ENCODE measurements at regions not wholly inside any gene's neighbourhood (a gene's known extent, or its start where the extent isn't known, plus 50 kb on each side); places are given as distances from the start of the nearest gene placed in this dataset.

DNA sequence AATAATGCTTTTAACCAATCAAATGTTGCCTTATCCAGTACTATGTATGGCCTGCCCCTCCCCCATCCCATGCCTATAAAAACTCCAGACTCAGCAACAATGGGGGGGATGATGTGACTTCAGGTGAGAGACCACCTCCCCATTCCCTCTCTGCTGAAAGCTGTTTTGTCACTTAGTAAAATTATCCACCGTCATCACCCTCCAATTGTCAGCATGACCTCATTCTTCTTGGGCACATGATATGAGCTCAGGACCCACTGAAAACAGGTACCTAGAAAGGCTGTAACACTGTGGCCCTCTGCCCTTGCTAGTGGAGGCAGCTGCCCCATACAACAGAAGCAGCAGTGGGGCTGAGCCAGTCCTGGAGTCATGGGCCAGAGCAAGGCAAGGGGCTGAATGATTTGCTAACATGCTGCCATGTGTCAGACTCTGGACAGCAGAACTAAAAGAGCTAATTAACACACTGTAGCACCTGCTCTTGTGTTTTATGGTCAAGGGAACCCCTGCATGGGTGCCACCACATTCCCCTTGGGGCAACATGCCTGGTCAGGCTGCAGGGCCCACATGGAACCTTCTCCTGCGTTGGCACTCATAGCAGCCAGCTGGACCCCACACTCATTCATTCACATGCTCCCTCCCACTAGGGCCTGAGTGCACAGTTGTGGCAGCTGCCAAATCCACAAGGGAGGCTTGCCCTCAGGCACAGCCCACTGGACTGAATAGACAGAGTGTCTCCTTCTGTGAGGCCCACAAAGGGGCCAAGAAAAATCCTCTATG lies 722.2 kb upstream of the PCDH20 start:
- no peaks in the 10 kb centered on the region for H3K36me3 ChIP-seq (ENCODE audit: control insufficient read depth in 3 of 3, insufficient read depth in 2 of 3, low read depth in 1 of 3, low read length in 3 of 3)
- no peak overlapping the region for H3K27ac ChIP-seq (ENCODE audit: low read depth in 1 of 3, low read length in 2 of 3)
- 72 to 87% (median 76%) methylated on average over 2 of the region's 2 CpGs for WGBS, 3 donors
- no peak overlapping the region for H3K4me3 ChIP-seq (ENCODE audit: low read depth in 1 of 3, low read length in 3 of 3)
- no peaks in the 10 kb centered on the region for H3K27me3 ChIP-seq (ENCODE audit: control insufficient read depth in 3 of 3, insufficient read depth in 3 of 3, low read length in 3 of 3)
- peaks cover 0 to 9% of the 10 kb centered on the region in 2 donors for H3K9me3 ChIP-seq (ENCODE audit: control insufficient read depth in 2 of 2, insufficient read depth in 1 of 2, low read depth in 1 of 2, low read length in 1 of 2)
- FAIRE-seq (no peak), DNase-seq (no peak)
- no peaks in the 10 kb centered on the region for H3K4me1 ChIP-seq (ENCODE audit: control insufficient read depth in 3 of 3, insufficient read depth in 2 of 3, low read depth in 1 of 3, low read length in 2 of 3)

- no peak overlapping the region for H3K4me3 ChIP-seq (ENCODE audit: low read depth in 1 of 3, low read length in 3 of 3)
- H3K36me3 ChIP-seq (ENCODE audit: control insufficient read depth in 3 of 3, insufficient read depth in 2 of 3, low read depth in 1 of 3, low read length in 3 of 3), result no peaks in the 10 kb centered on the region
- H3K9me3 ChIP-seq (ENCODE audit: control insufficient read depth in 2 of 2, insufficient read depth in 1 of 2, low read depth in 1 of 2, low read length in 1 of 2), result no peaks in the 10 kb centered on the region
- FAIRE-seq (no peak), DNase-seq (no peak)
- WGBS, 3 donors, result 14 to 38% (median 28%) methylated on average over 1 of the region's 1 CpG
- H3K27ac ChIP-seq (ENCODE audit: low read depth in 1 of 3, low read length in 2 of 3), result no peak overlapping the region
- no peaks in the 10 kb centered on the region for H3K27me3 ChIP-seq (ENCODE audit: control insufficient read depth in 3 of 3, insufficient read depth in 3 of 3, low read length in 3 of 3)
- no peaks in the 10 kb centered on the region for H3K4me1 ChIP-seq (ENCODE audit: control insufficient read depth in 3 of 3, insufficient read depth in 2 of 3, low read depth in 1 of 3, low read length in 2 of 3)
Measured at GRCh38 chr13:62131604-62132003, 716.0 kb upstream of the PCDH20 start.

GRCh38 chr13:62130062-62130970 lies 714.7 kb upstream of the PCDH20 start:
- no peak overlapping the region for H3K27ac ChIP-seq (ENCODE audit: low read depth in 1 of 3, low read length in 2 of 3)
- DNase-seq (no peak), FAIRE-seq (no peak)
- no peaks in the 10 kb centered on the region for H3K36me3 ChIP-seq (ENCODE audit: control insufficient read depth in 3 of 3, insufficient read depth in 2 of 3, low read depth in 1 of 3, low read length in 3 of 3)
- H3K9me3 ChIP-seq (ENCODE audit: control insufficient read depth in 2 of 2, insufficient read depth in 1 of 2, low read depth in 1 of 2, low read length in 1 of 2), result no peaks in the 10 kb centered on the region
- H3K4me3 ChIP-seq (ENCODE audit: low read depth in 1 of 3, low read length in 3 of 3), result no peak overlapping the region
- 63 to 68% (median 64%) methylated on average over 5 of the region's 5 CpGs for WGBS, 3 donors
- H3K27me3 ChIP-seq (ENCODE audit: control insufficient read depth in 3 of 3, insufficient read depth in 3 of 3, low read length in 3 of 3), result no peaks in the 10 kb centered on the region
- no peaks in the 10 kb centered on the region for H3K4me1 ChIP-seq (ENCODE audit: control insufficient read depth in 3 of 3, insufficient read depth in 2 of 3, low read depth in 1 of 3, low read length in 2 of 3)

DNA sequence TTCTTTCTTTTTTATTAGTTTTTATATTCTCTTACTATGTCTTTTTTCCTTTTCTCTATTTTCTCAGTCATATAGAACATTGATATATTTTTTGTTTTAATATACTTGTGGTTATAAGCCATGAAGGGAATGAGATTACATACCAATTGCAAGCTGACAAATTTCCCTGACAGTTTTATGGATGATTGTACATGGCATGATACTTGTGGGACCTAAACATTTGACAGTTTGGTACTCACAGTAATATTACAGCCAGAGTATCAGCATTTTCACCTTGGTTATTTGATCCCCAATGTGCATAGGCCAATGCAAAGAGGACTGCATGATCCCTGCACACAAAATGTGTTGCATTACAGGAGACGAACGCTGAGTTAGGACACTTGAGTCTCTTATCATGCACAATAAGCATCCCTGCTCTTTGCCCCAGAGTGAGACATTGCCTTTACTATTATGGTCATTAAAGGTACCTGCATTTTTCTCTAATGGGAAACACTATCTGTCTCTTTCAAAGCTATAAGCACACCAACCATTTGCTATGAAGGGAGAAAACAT lies 713.4 kb upstream of the PCDH20 start:
- H3K9me3 ChIP-seq (ENCODE audit: control insufficient read depth in 2 of 2, insufficient read depth in 1 of 2, low read depth in 1 of 2, low read length in 1 of 2), result no peaks in the 10 kb centered on the region
- WGBS, 3 donors, result 38 to 61% (median 38%) methylated on average over 2 of the region's 2 CpGs
- no peaks in the 10 kb centered on the region for H3K27me3 ChIP-seq (ENCODE audit: control insufficient read depth in 3 of 3, insufficient read depth in 3 of 3, low read length in 3 of 3)
- H3K27ac ChIP-seq (ENCODE audit: low read depth in 1 of 3, low read length in 2 of 3), result no peak overlapping the region
- DNase-seq (no peak), FAIRE-seq (no peak)
- no peaks in the 10 kb centered on the region for H3K4me1 ChIP-seq (ENCODE audit: control insufficient read depth in 3 of 3, insufficient read depth in 2 of 3, low read depth in 1 of 3, low read length in 2 of 3)
- no peak overlapping the region for H3K4me3 ChIP-seq (ENCODE audit: low read depth in 1 of 3, low read length in 3 of 3)
- H3K36me3 ChIP-seq (ENCODE audit: control insufficient read depth in 3 of 3, insufficient read depth in 2 of 3, low read depth in 1 of 3, low read length in 3 of 3), result no peaks in the 10 kb centered on the region

- WGBS, 3 donors, result 89 to 96% (median 93%) methylated on average over 1 of the region's 1 CpG
- no peaks in the 10 kb centered on the region for H3K9me3 ChIP-seq (ENCODE audit: control insufficient read depth in 2 of 2, insufficient read depth in 1 of 2, low read depth in 1 of 2, low read length in 1 of 2)
- DNase-seq (no peak), FAIRE-seq (peak; percentile 61)
- no peak overlapping the region for H3K27ac ChIP-seq (ENCODE audit: low read depth in 1 of 3, low read length in 2 of 3)
- no peaks in the 10 kb centered on the region for H3K36me3 ChIP-seq (ENCODE audit: control insufficient read depth in 3 of 3, insufficient read depth in 2 of 3, low read depth in 1 of 3, low read length in 3 of 3)
- no peak overlapping the region for H3K4me3 ChIP-seq (ENCODE audit: low read depth in 1 of 3, low read length in 3 of 3)
- H3K4me1 ChIP-seq (ENCODE audit: control insufficient read depth in 3 of 3, insufficient read depth in 2 of 3, low read depth in 1 of 3, low read length in 2 of 3), result no peaks in the 10 kb centered on the region
- H3K27me3 ChIP-seq (ENCODE audit: control insufficient read depth in 3 of 3, insufficient read depth in 3 of 3, low read length in 3 of 3), result no peaks in the 10 kb centered on the region
Measured at GRCh38 chr13:62126400-62126799, 710.8 kb upstream of the PCDH20 start.

DNA sequence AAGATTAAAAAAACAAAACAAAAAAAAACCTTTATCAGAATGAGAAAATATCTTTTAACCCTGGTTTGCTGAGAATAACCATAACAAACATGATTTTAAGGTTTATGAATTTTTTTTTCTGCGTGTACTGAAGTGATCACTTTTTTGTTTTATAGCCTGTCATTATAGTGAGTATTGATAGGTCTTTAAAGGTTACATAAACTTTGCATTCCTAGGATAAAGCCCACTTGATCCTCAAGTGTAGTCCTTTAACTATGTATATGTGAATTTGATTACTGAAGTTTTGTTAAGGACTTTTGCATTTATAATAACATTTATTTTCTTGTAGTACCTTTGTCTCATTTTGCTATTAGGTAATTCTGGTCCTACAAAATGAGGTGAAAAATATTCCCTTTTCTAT lies 709.8 kb upstream of the PCDH20 start:
- Histone ChIP-seq H3K27me3 (ENCODE audit: control insufficient read depth in 3 of 3, insufficient read depth in 3 of 3, low read length in 3 of 3) (no peaks in the 10 kb centered on the region), H3K4me1 (ENCODE audit: control insufficient read depth in 3 of 3, insufficient read depth in 2 of 3, low read depth in 1 of 3, low read length in 2 of 3) (no peaks in the 10 kb centered on the region), H3K9me3 (ENCODE audit: control insufficient read depth in 2 of 2, insufficient read depth in 1 of 2, low read depth in 1 of 2, low read length in 1 of 2) (no peaks in the 10 kb centered on the region), H3K4me3 (ENCODE audit: low read depth in 1 of 3, low read length in 3 of 3) (no peak overlapping the region), H3K27ac (ENCODE audit: low read depth in 1 of 3, low read length in 2 of 3) (no peak overlapping the region), H3K36me3 (ENCODE audit: control insufficient read depth in 3 of 3, insufficient read depth in 2 of 3, low read depth in 1 of 3, low read length in 3 of 3) (no peaks in the 10 kb centered on the region)
- WGBS, 3 donors, result 45 to 67% (median 54%) methylated on average over 1 of the region's 1 CpG
- DNase-seq, result no peak
- no peak for FAIRE-seq

- H3K36me3 ChIP-seq (ENCODE audit: control insufficient read depth in 3 of 3, insufficient read depth in 2 of 3, low read depth in 1 of 3, low read length in 3 of 3), result no peaks in the 10 kb centered on the region
- no peaks in the 10 kb centered on the region for H3K27me3 ChIP-seq (ENCODE audit: control insufficient read depth in 3 of 3, insufficient read depth in 3 of 3, low read length in 3 of 3)
- no peaks in the 10 kb centered on the region for H3K9me3 ChIP-seq (ENCODE audit: control insufficient read depth in 2 of 2, insufficient read depth in 1 of 2, low read depth in 1 of 2, low read length in 1 of 2)
- no peak for FAIRE-seq
- H3K4me3 ChIP-seq (ENCODE audit: low read depth in 1 of 3, low read length in 3 of 3), result no peak overlapping the region
- DNase-seq, result no peak
- 61 to 71% (median 64%) methylated on average over 2 of the region's 2 CpGs for WGBS, 3 donors
- H3K4me1 ChIP-seq (ENCODE audit: control insufficient read depth in 3 of 3, insufficient read depth in 2 of 3, low read depth in 1 of 3, low read length in 2 of 3), result no peaks in the 10 kb centered on the region
- no peak overlapping the region for H3K27ac ChIP-seq (ENCODE audit: low read depth in 1 of 3, low read length in 2 of 3)
Measured at GRCh38 chr13:62123409-62123808, 707.8 kb upstream of the PCDH20 start.

- Histone ChIP-seq H3K4me3 (ENCODE audit: low read depth in 1 of 3, low read length in 3 of 3) (no peak overlapping the region), H3K9me3 (ENCODE audit: control insufficient read depth in 2 of 2, insufficient read depth in 1 of 2, low read depth in 1 of 2, low read length in 1 of 2) (no peaks in the 10 kb centered on the region), H3K27ac (ENCODE audit: low read depth in 1 of 3, low read length in 2 of 3) (no peak overlapping the region), H3K36me3 (ENCODE audit: control insufficient read depth in 3 of 3, insufficient read depth in 2 of 3, low read depth in 1 of 3, low read length in 3 of 3) (no peaks in the 10 kb centered on the region), H3K27me3 (ENCODE audit: control insufficient read depth in 3 of 3, insufficient read depth in 3 of 3, low read length in 3 of 3) (no peaks in the 10 kb centered on the region), H3K4me1 (ENCODE audit: control insufficient read depth in 3 of 3, insufficient read depth in 2 of 3, low read depth in 1 of 3, low read length in 2 of 3) (no peaks in the 10 kb centered on the region)
- FAIRE-seq (no peak), DNase-seq (no peak)
- 52 to 57% (median 52%) methylated on average over 2 of the region's 2 CpGs for WGBS, 3 donors
Measured at GRCh38 chr13:62122434-62122833, 706.8 kb upstream of the PCDH20 start.
